A549 (cell line): ENCODE measurements at regions not wholly inside any gene's neighbourhood (a gene's known extent, or its start where the extent isn't known, plus 50 kb on each side); places are given as distances from the start of the nearest gene placed in this dataset.

Experiments
- ATAC-seq, 2 experiments: fragments of 200-7000 bp in 1 of 2; fragments of >200 bp in 1 of 2; cut with Nextera tagmentation in 1 of 2; cut with Tn5 transposase in 1 of 2; 3 replicates each; pipeline versions ENCODE4 v1.8.0 to v1.9.1; 2018 to 2020; ENCODE audit warnings: mild to moderate bottlenecking in 1 of 2, moderate library complexity in 1 of 2
- CTCF ChIA-PET: fragments of 300-600 bp; sonication (Branson Sonifier 250); formaldehyde crosslinking; extraction: SDS; loops from one replicate; lab custom pipeline; 2021; ENCODE audit warnings: antibody characterized with exemption, inconsistent platforms; lab: Yijun Ruan, JAX
- POLR2A ChIA-PET: fragments of 350-600 bp; formaldehyde crosslinking; extraction: SDS; loops from one replicate; lab custom pipeline; 2021; ENCODE audit warnings: antibody characterized with exemption, inconsistent platforms; lab: Yijun Ruan, JAX
- DNase-seq, 2 experiments: peaks; one replicate each; pipeline versions ENCODE4 v3.0.0 to v3.0.0-alpha.2; 2011 to 2016; ENCODE audit warnings: low read depth in 1 of 2, low spot score in 1 of 2
- FAIRE-seq: peaks from 2 replicates; lab custom pipeline; 2011; peaks lifted over from hg19 to GRCh38; lab: Jason Lieb, UNC
- H3K27ac ChIP-seq, 2 experiments: fragments of >200 bp; sonication (Bioruptor Twin); formaldehyde crosslinking; 3 replicates each; pipeline ENCODE4 v1.5.1; 2016 to 2017
- H3K4me1 ChIP-seq: fragments of >200 bp; sonication (Bioruptor Twin); formaldehyde crosslinking; 3 replicates; pipeline ENCODE4 v1.6.1; 2016
- H3K4me2 ChIP-seq: fragments of >200 bp; sonication (Bioruptor Twin); formaldehyde crosslinking; 3 replicates; pipeline ENCODE4 v1.6.1; 2016
- H3K4me3 ChIP-seq: fragments of >200 bp; sonication (Bioruptor Twin); formaldehyde crosslinking; 3 replicates; pipeline ENCODE4 v1.5.1; 2016
- H3K9me3 ChIP-seq: fragments of >200 bp; sonication (Bioruptor Twin); formaldehyde crosslinking; 3 replicates; pipeline ENCODE4 v1.6.1; 2016
- BHLHE40 ChIP-seq: IDR thresholded peaks from 2 replicates; pipeline ENCODE4 v1.6.1; 2012; ENCODE audit warnings: low read depth, low read length, inconsistent platforms
- CBX8 ChIP-seq: fragments of 200-600 bp; sonication (generic); IDR thresholded peaks from 2 replicates; pipeline ENCODE4 v1.6.1; 2016
- CEBPB ChIP-seq, 2 experiments: fragments of >200 bp in 1 of 2; sonication (Bioruptor Twin) in 1 of 2; formaldehyde crosslinking in 1 of 2; IDR thresholded peaks; 2 replicates each; pipeline ENCODE4 v1.6.1; 2012 to 2016
- CHD2 ChIP-seq: fragments of 150-350 bp; IDR thresholded peaks from 2 replicates; pipeline ENCODE4 v1.6.1; 2014; ENCODE audit warnings: low read length; ENCODE audit not compliant: partially characterized antibody
- EP300 ChIP-seq, 2 experiments: fragments of >200 bp; sonication (Bioruptor Twin); formaldehyde crosslinking; IDR thresholded peaks; 2 replicates in 1 of 2; 3 replicates in 1 of 2; pipeline ENCODE4 v1.6.1; 2016 to 2017
- FOSL2 ChIP-seq, 2 experiments: fragments of 450-650 bp in 1 of 2; fragments of >200 bp in 1 of 2; sonication (Bioruptor Twin) in 1 of 2; formaldehyde crosslinking; IDR thresholded peaks; 2 replicates each; pipeline versions ENCODE4 v1.5.0 to v1.6.1; 2016 to 2020; ENCODE audit warnings: mild to moderate bottlenecking in 1 of 2, moderate library complexity in 1 of 2
- HEYL ChIP-seq: fragments of 250-450 bp; sonication (Bioruptor Pico); IDR thresholded peaks from 2 replicates; pipeline ENCODE4 v1.8.0; 2021; ENCODE audit warnings: mild to moderate bottlenecking, moderate library complexity
- HMGXB4 ChIP-seq: fragments of 250-450 bp; sonication (Bioruptor Pico); IDR thresholded peaks from 2 replicates; pipeline ENCODE4 v1.5.0; 2021; ENCODE audit warnings: mild to moderate bottlenecking, moderate library complexity, borderline replicate concordance
- HOXA7 ChIP-seq: fragments of 250-450 bp; sonication (Bioruptor Pico); IDR thresholded peaks from 2 replicates; pipeline ENCODE4 v1.5.0; 2020; ENCODE audit warnings: mild to moderate bottlenecking, moderate library complexity
- HOXB13 ChIP-seq: fragments of 250-450 bp; sonication (Bioruptor Pico); IDR thresholded peaks from 2 replicates; pipeline ENCODE4 v1.5.0; 2020; ENCODE audit warnings: low read depth, mild to moderate bottlenecking, moderate library complexity
- JUN ChIP-seq, 2 experiments: fragments of >200 bp; sonication (Bioruptor Twin); formaldehyde crosslinking; IDR thresholded peaks; 2 replicates in 1 of 2; 3 replicates in 1 of 2; pipeline ENCODE4 v1.6.1; 2016 to 2017
- JUNB ChIP-seq: fragments of >200 bp; sonication (Bioruptor Twin); formaldehyde crosslinking; IDR thresholded peaks from 2 replicates; pipeline ENCODE4 v1.6.1; 2016
- MAFK ChIP-seq: fragments of 450-650 bp; IDR thresholded peaks from 2 replicates; pipeline ENCODE4 v1.6.1; 2014; ENCODE audit not compliant: partially characterized antibody
- MYC ChIP-seq: IDR thresholded peaks from 2 replicates; pipeline ENCODE4 v1.6.1; 2012; ENCODE audit warnings: mild to moderate bottlenecking, inconsistent platforms, low read length, improper control_type of control experiment, borderline replicate concordance
- NR3C1 ChIP-seq: fragments of >200 bp; sonication (Bioruptor Twin); formaldehyde crosslinking; IDR thresholded peaks from 3 replicates; pipeline ENCODE4 v1.6.1; 2017
- PBX3 ChIP-seq: IDR thresholded peaks from 2 replicates; pipeline ENCODE4 v1.6.1; 2012
- PHF8 ChIP-seq: fragments of 200-600 bp; sonication (generic); IDR thresholded peaks from 2 replicates; pipeline ENCODE4 v1.6.1; 2016; ENCODE audit warnings: low read depth, mild to moderate bottlenecking, antibody characterized with exemption, moderate library complexity, borderline replicate concordance
- RARB ChIP-seq: fragments of 250-450 bp; sonication (Bioruptor Pico); IDR thresholded peaks from 2 replicates; pipeline ENCODE4 v1.8.0; 2021; ENCODE audit warnings: mild to moderate bottlenecking, moderate library complexity
- WGBS: methylation state at CpG from one replicate; pipeline ENCODE4 v1.1.6; 2017; ENCODE audit errors: missing lambda C conversion rate; 5-methylcytosine and 5-hydroxymethylcytosine counted together
- TF ChIP-seq, protein P1 (sequence below): fragments of >200 bp; sonication (Bioruptor Twin); formaldehyde crosslinking; IDR thresholded peaks from 2 replicates; pipeline ENCODE4 v1.6.1; 2016
- TF ChIP-seq, protein P2 (sequence below): fragments of 450-650 bp; IDR thresholded peaks from 2 replicates; pipeline ENCODE4 v1.6.1; 2014; ENCODE audit warnings: antibody characterized with exemption

- 0 out of 3 replicates have a peak, but pooled peaks cover 3% of the 10 kb centered on the region for H3K9me3 ChIP-seq
- peaks cover 13% of the 10 kb centered on the region for H3K4me1 ChIP-seq
- no peak for TF ChIP-seq MYC
- TF ChIP-seq CEBPB (IDR thresholded peaks at IDR 0.05), result no peak
- no peak for TF ChIP-seq RARB (CRISPR knock-in tag)
- no peak for TF ChIP-seq CBX8
- TF ChIP-seq, all 56 proteins: peak for 0
- Histone ChIP-seq H3K4me2 (no peak overlapping the region), H3K4me3 (no peak overlapping the region), H3K27ac (no peak overlapping the region)
- ATAC-seq (no peak), DNase-seq (no peak), FAIRE-seq (no peak)
- ChIA-PET CTCF (interaction anchor here (0.7 to 1.2 kb wide), 2 partner anchors 13 to 28 kb away, joined by 3 read pairs; no protein-coding TSS in a partner anchor), POLR2A (no interaction called here)
- 79% methylated on average over 1 of the region's 1 CpG for WGBS
Observed at GRCh38 chr1:221105578-221105977, 226.3 kb downstream of the HLX start.

GRCh38 chr1:221106616-221107015 is 227.4 kb downstream of the HLX start:
- Histone ChIP-seq H3K27ac (0 out of 6 replicates have a peak overlapping the region, but pooled peaks of 1 of the 2 experiments have one; percentile 41), H3K4me3 (no peak overlapping the region), H3K9me3 (0 out of 3 replicates have a peak, but pooled peaks cover 3% of the 10 kb centered on the region), H3K4me2 (no peak overlapping the region), H3K4me1 (peaks cover 3% of the 10 kb centered on the region; the same call in 1 of the 3 replicates)
- POLR2A ChIA-PET, result no interaction called here
- CTCF ChIA-PET, result no interaction called here
- DNase-seq (no peak), ATAC-seq (no peak), FAIRE-seq (no peak)
- 70% methylated on average over 3 of the region's 3 CpGs for WGBS
- TF ChIP-seq HOXA7 (CRISPR knock-in tag) (no peak), HOXB13 (no peak), FOSL2 (IDR thresholded peaks at IDR 0.05) (no peak), FOSL2 (CRISPR knock-in tag; IDR thresholded peaks at IDR 0.05) (no peak), CHD2 (no peak), EP300 (IDR thresholded peaks at IDR 0.05) (no peak), PHF8 (no peak), JUNB (no peak), BHLHE40 (no peak), NR3C1 (no peak), HEYL (no peak), HMGXB4 (CRISPR knock-in tag) (no peak), JUN (IDR thresholded peaks at IDR 0.05) (no peak), CBX8 (no peak)
- TF ChIP-seq, protein P1, sequence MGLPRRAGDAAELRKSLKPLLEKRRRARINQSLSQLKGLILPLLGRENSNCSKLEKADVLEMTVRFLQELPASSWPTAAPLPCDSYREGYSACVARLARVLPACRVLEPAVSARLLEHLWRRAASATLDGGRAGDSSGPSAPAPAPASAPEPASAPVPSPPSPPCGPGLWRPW, result no peak
- TF ChIP-seq, protein P2, sequence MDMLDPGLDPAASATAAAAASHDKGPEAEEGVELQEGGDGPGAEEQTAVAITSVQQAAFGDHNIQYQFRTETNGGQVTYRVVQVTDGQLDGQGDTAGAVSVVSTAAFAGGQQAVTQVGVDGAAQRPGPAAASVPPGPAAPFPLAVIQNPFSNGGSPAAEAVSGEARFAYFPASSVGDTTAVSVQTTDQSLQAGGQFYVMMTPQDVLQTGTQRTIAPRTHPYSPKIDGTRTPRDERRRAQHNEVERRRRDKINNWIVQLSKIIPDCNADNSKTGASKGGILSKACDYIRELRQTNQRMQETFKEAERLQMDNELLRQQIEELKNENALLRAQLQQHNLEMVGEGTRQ, result no peak

- ChIA-PET CTCF (no interaction called here), POLR2A (no interaction called here)
- H3K4me1 ChIP-seq, result no peaks in the 10 kb centered on the region; the same call in 2 of the 3 replicates
- H3K27ac ChIP-seq, result no peak overlapping the region
- DNase-seq (no peak), FAIRE-seq (no peak), ATAC-seq (no peak)
- H3K4me2 ChIP-seq, result no peak overlapping the region
- H3K9me3 ChIP-seq, result peaks cover 10% of the 10 kb centered on the region; the same call in 1 of the 3 replicates
- TF ChIP-seq PBX3 (no peak), MAFK (peak; percentile 43)
- no peak overlapping the region for H3K4me3 ChIP-seq
Observed at GRCh38 chr1:221109930-221110329, 230.7 kb downstream of the HLX start.
